GM03348 (cell line): ENCODE measurements at regions not wholly inside any gene's neighbourhood (a gene's known extent, or its start where the extent isn't known, plus 50 kb on each side); places are given as distances from the start of the nearest gene placed in this dataset.

Experiments
- DNase-seq: peaks from one replicate; pipeline ENCODE4 v3.0.0; 2012; ENCODE audit warnings: low spot score

- no peak for DNase-seq
Observed at GRCh38 chr10:126847666-126848065, 57.6 kb upstream of the DOCK1 start.

- DNase-seq: no peak
Observed at GRCh38 chr10:126849646-126850045, 55.6 kb upstream of the DOCK1 start.

- DNase-seq: no peak
Observed at GRCh38 chr10:126851414-126852108, 53.7 kb upstream of the DOCK1 start.

GRCh38 chr10:126854726-126855495, 50.3 kb upstream of the DOCK1 start:
- DNase-seq: no peak
